ENCODE measurements at regions not wholly inside any gene's neighbourhood (a gene's known extent, or its start where the extent isn't known, plus 50 kb on each side); places are given as distances from the start of the nearest gene placed in this dataset.

GRCh38 chr12:63317286-63317846 is 166.4 kb upstream of the AVPR1A start:
- intact Hi-C loops (cut with micrococcal nuclease): no loop called here
- ChIA-PET POLR2A (no interaction called here), CTCF (no interaction called here)
- no peaks in the 10 kb centered on the region for H3K9me1 ChIP-seq (replicated peaks; ENCODE audit: control insufficient read depth, extremely low read depth, insufficient read depth, low read length)
- BruUV-seq (replicated peaks): no TSS peak
- H3K4me2 ChIP-seq (ENCODE audit: insufficient read depth, low read length): no peak overlapping the region
- dilution Hi-C loops (cut with MboI; ENCODE audit: extremely low pct_ligation_motif_present, low sequenced_read_pairs): no loop called here
- H3K4me3 ChIP-seq (replicated peaks in 1 of 3; ENCODE audit: insufficient read depth in 1 of 3, low read depth in 1 of 3, low read length in 3 of 3): no peak overlapping the region
- FAIRE-seq: no peak
- no peak for DNase-seq (ENCODE audit: low read depth, low spot score)
- TF ChIP-seq POLR2AphosphoS5 (IDR thresholded peaks at IDR 0.05; ENCODE audit: insufficient read depth, low read depth, low read length) (no peak), JUN (IDR thresholded peaks at IDR 0.05; ENCODE audit: borderline replicate concordance, insufficient read depth, insufficient read length, low read depth) (no peak), POLR2A (IDR thresholded peaks at IDR 0.05; ENCODE audit: low read depth, low read length) (no peak), MYC (IDR thresholded peaks at IDR 0.05; ENCODE audit: low read depth, low read length) (no peak), CTCF (IDR thresholded peaks at IDR 0.05; ENCODE audit: extremely low read depth in 1 of 2, insufficient read depth in 1 of 2, low read depth in 1 of 2, low read length in 2 of 2) (no peak), GATA2 (IDR thresholded peaks at IDR 0.05; ENCODE audit: insufficient read depth, insufficient read length, low read depth, low read length) (no peak), MAX (IDR thresholded peaks at IDR 0.05; ENCODE audit: insufficient read depth, insufficient read length) (no peak), FOS (IDR thresholded peaks at IDR 0.05; ENCODE audit: borderline replicate concordance, insufficient read depth, low read length) (no peak), EZH2 (IDR thresholded peaks at IDR 0.05; ENCODE audit: borderline replicate concordance, low read depth, low read length, severe bottlenecking) (no peak)
- H3K9ac ChIP-seq (replicated peaks; ENCODE audit: extremely low read depth, insufficient read depth, low read length): no peak overlapping the region
- no peaks in the 10 kb centered on the region for H3K79me2 ChIP-seq (ENCODE audit: control insufficient read depth, insufficient read depth, low read length)
- H3K4me1 ChIP-seq (ENCODE audit: control insufficient read depth, extremely low read depth, insufficient read depth, low read length): no peaks in the 10 kb centered on the region
- no peaks in the 10 kb centered on the region for H3K36me3 ChIP-seq (ENCODE audit: control insufficient read depth in 2 of 2, extremely low read depth in 1 of 2, insufficient read depth in 2 of 2, low read length in 2 of 2)
- H3K27ac ChIP-seq (ENCODE audit: insufficient read depth, low read depth, low read length): no peak overlapping the region
- no peaks in the 10 kb centered on the region for H4K20me1 ChIP-seq (replicated peaks; ENCODE audit: control insufficient read depth, extremely low read depth, insufficient read depth, low read length)
- H2AFZ ChIP-seq (ENCODE audit: low read depth, low read length): no peak overlapping the region
- peaks cover 0 to 2% of the 10 kb centered on the region in 2 experiments for H3K27me3 ChIP-seq (ENCODE audit: control insufficient read depth in 2 of 2, insufficient read depth in 2 of 2, low read length in 2 of 2)
- H3K9me3 ChIP-seq (replicated peaks; ENCODE audit: control insufficient read depth, insufficient read depth, low read length): no peaks in the 10 kb centered on the region

Measured in endothelial cell of umbilical vein (primary cell).